DND-41 (cell line): ENCODE measurements at regions not wholly inside any gene's neighbourhood (a gene's known extent, or its start where the extent isn't known, plus 50 kb on each side); places are given as distances from the start of the nearest gene placed in this dataset.

Source experiments
- CTCF ChIP-seq: IDR thresholded peaks from 2 replicates; pipeline ENCODE4 v1.5.1; 2012; ENCODE audit warnings: borderline replicate concordance, low read length, moderate library complexity, mild to moderate bottlenecking; ENCODE audit not compliant: poor library complexity, severe bottlenecking; ENCODE audit errors: extremely low read depth
- EZH2 ChIP-seq: IDR thresholded peaks from 3 replicates; pipeline ENCODE4 v1.6.1; 2012; ENCODE audit warnings: borderline replicate concordance, low read depth, mild to moderate bottlenecking, moderate library complexity, low read length, inconsistent platforms; ENCODE audit not compliant: severe bottlenecking

- TF ChIP-seq CTCF (no peak), EZH2 (no peak)
Observed at GRCh38 chr6:120564779-120565178, 769.5 kb downstream of the TBC1D32 start.
